ENCODE measurements at regions not wholly inside any gene's neighbourhood (a gene's known extent, or its start where the extent isn't known, plus 50 kb on each side); places are given as distances from the start of the nearest gene placed in this dataset.

- TF ChIP-seq CTCF (IDR thresholded peaks at IDR 0.05) (no peak), POLR2A (IDR thresholded peaks at IDR 0.05) (no peak)
Measured at GRCh38 chr20:23279836-23280235, 70.8 kb upstream of the NXT1 start.

Measured in heart left ventricle (tissue), 13 donors.